ENCODE measurements at regions not wholly inside any gene's neighbourhood (a gene's known extent, or its start where the extent isn't known, plus 50 kb on each side); places are given as distances from the start of the nearest gene placed in this dataset.

- Histone ChIP-seq H3K4me3 (ENCODE audit: low read depth, low read length) (no peak overlapping the region), H3K4me1 (no peaks in the 10 kb centered on the region), H3K36me3 (ENCODE audit: control insufficient read depth, insufficient read depth, low read length) (no peaks in the 10 kb centered on the region), H3K9me3 (no peaks in the 10 kb centered on the region), H3K27me3 (replicated peaks; ENCODE audit: control insufficient read depth, insufficient read depth, low read length) (peaks cover 2% of the 10 kb centered on the region; the same call in 1 of the 2 replicates)
- H3K4me3 Mint-ChIP-seq (ENCODE audit: unreplicated experiment): no peak overlapping the region
- DNase-seq: no peak
- POLR2A ChIA-PET: no interaction called here
- no peaks in the 10 kb centered on the region for H3K4me1 Mint-ChIP-seq (ENCODE audit: low read depth, unreplicated experiment)
- H3K36me3 Mint-ChIP-seq (ENCODE audit: insufficient read depth, unreplicated experiment): no peaks in the 10 kb centered on the region
- no peak overlapping the region for H3K27ac Mint-ChIP-seq (ENCODE audit: unreplicated experiment)
- CTCF ChIA-PET: no interaction called here
- no peaks in the 10 kb centered on the region for H3K9me3 Mint-ChIP-seq (ENCODE audit: unreplicated experiment)
- intact Hi-C loops (cut with micrococcal nuclease; ENCODE audit: unreplicated experiment): no loop called here
- H3K27me3 Mint-ChIP-seq (ENCODE audit: insufficient read depth, unreplicated experiment): peaks cover 28% of the 10 kb centered on the region
- BruUV-seq (replicated peaks): no TSS peak
- TF ChIP-seq CTCF (IDR thresholded peaks at IDR 0.05; ENCODE audit: insufficient read depth in 1 of 2, low read depth in 1 of 2, low read length in 1 of 2, severe bottlenecking in 1 of 2, unreplicated experiment in 1 of 2): no peak
These were observed 179.9 kb upstream of the PRKCQ start for GRCh38 chr10:6759961-6760360.

GRCh38 chr10:6757158-6757557, 177.1 kb upstream of the PRKCQ start:
- Mint-ChIP-seq H3K36me3 (ENCODE audit: insufficient read depth, unreplicated experiment) (no peaks in the 10 kb centered on the region), H3K27ac (ENCODE audit: unreplicated experiment) (no peak overlapping the region), H3K4me1 (ENCODE audit: low read depth, unreplicated experiment) (no peaks in the 10 kb centered on the region), H3K4me3 (ENCODE audit: unreplicated experiment) (no peak overlapping the region), H3K27me3 (ENCODE audit: insufficient read depth, unreplicated experiment) (peaks cover 36% of the 10 kb centered on the region), H3K9me3 (ENCODE audit: unreplicated experiment) (no peaks in the 10 kb centered on the region)
- Histone ChIP-seq H3K4me1 (no peaks in the 10 kb centered on the region), H3K4me3 (ENCODE audit: low read depth, low read length) (no peak overlapping the region), H3K9me3 (no peaks in the 10 kb centered on the region), H3K36me3 (ENCODE audit: control insufficient read depth, insufficient read depth, low read length) (no peaks in the 10 kb centered on the region), H3K27me3 (replicated peaks; ENCODE audit: control insufficient read depth, insufficient read depth, low read length) (peaks cover 2% of the 10 kb centered on the region; the same call in 1 of the 2 replicates)
- no peak for DNase-seq
- no TSS peak for BruUV-seq (replicated peaks)
- intact Hi-C loops (cut with micrococcal nuclease; ENCODE audit: unreplicated experiment): no loop called here
- no peak for TF ChIP-seq CTCF (IDR thresholded peaks at IDR 0.05; ENCODE audit: insufficient read depth in 1 of 2, low read depth in 1 of 2, low read length in 1 of 2, severe bottlenecking in 1 of 2, unreplicated experiment in 1 of 2)
- POLR2A ChIA-PET: no interaction called here
- CTCF ChIA-PET: no interaction called here

GRCh38 chr10:6756716-6757115, 176.6 kb upstream of the PRKCQ start:
- no peaks in the 10 kb centered on the region for H3K9me3 Mint-ChIP-seq (ENCODE audit: unreplicated experiment)
- no peaks in the 10 kb centered on the region for H3K4me1 Mint-ChIP-seq (ENCODE audit: low read depth, unreplicated experiment)
- no peak overlapping the region for H3K4me3 ChIP-seq (ENCODE audit: low read depth, low read length)
- H3K27me3 Mint-ChIP-seq (ENCODE audit: insufficient read depth, unreplicated experiment): peaks cover 36% of the 10 kb centered on the region
- no peak overlapping the region for H3K27ac Mint-ChIP-seq (ENCODE audit: unreplicated experiment)
- TF ChIP-seq CTCF (IDR thresholded peaks at IDR 0.05; ENCODE audit: insufficient read depth in 1 of 2, low read depth in 1 of 2, low read length in 1 of 2, severe bottlenecking in 1 of 2, unreplicated experiment in 1 of 2): no peak
- no peaks in the 10 kb centered on the region for H3K36me3 ChIP-seq (ENCODE audit: control insufficient read depth, insufficient read depth, low read length)
- POLR2A ChIA-PET: no interaction called here
- intact Hi-C loops (cut with micrococcal nuclease; ENCODE audit: unreplicated experiment): no loop called here
- DNase-seq: no peak
- CTCF ChIA-PET: no interaction called here
- H3K4me1 ChIP-seq: no peaks in the 10 kb centered on the region
- no peaks in the 10 kb centered on the region for H3K9me3 ChIP-seq
- no peaks in the 10 kb centered on the region for H3K36me3 Mint-ChIP-seq (ENCODE audit: insufficient read depth, unreplicated experiment)
- no TSS peak for BruUV-seq (replicated peaks)
- H3K4me3 Mint-ChIP-seq (ENCODE audit: unreplicated experiment): no peak overlapping the region
- peaks cover 2% of the 10 kb centered on the region; the same call in 1 of the 2 replicates for H3K27me3 ChIP-seq (replicated peaks; ENCODE audit: control insufficient read depth, insufficient read depth, low read length)
